SK-N-MC (cell line): ENCODE measurements at regions not wholly inside any gene's neighbourhood (a gene's known extent, or its start where the extent isn't known, plus 50 kb on each side); places are given as distances from the start of the nearest gene placed in this dataset.

ENCODE experiments used
- EZH2 ChIP-seq: fragments of 200-600 bp; sonication (generic); IDR thresholded peaks from one replicate; pipeline ENCODE4 v1.6.1; 2017; ENCODE audit warnings: antibody characterized with exemption
- POLR2AphosphoS5 ChIP-seq: IDR thresholded peaks from 2 replicates; pipeline ENCODE4 v1.6.1; 2012; ENCODE audit warnings: mild to moderate bottlenecking, low read depth, low read length, borderline replicate concordance

DNA sequence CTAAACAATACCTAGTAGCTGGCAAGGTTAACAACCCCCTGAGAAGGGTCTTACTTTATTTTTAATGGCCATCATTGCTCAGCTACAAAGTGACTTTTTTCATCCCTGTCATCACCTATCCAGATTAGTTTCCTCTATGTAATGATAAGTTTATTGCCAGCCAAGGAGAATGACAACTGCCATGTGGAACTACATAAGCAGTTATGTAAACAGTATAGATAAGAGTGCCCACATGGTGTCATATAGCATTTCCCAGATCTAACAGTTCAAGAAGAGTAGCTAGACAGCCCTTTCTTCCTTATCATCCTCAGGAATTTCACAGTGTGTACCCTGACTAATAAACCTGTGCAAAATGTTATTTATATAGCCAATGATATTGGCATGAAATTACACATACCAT lies 240.2 kb upstream of the PIK3C3 start:
- TF ChIP-seq EZH2 = no peak
- no peak for TF ChIP-seq POLR2AphosphoS5
